GM12878 (cell line): ENCODE measurements at regions not wholly inside any gene's neighbourhood (a gene's known extent, or its start where the extent isn't known, plus 50 kb on each side); places are given as distances from the start of the nearest gene placed in this dataset.

Experiments used
- ATAC-seq: fragments of 200-7000 bp; cut with Tn5 transposase; 3 replicates; pipeline ENCODE4 v1.9.1; 2020; ENCODE audit warnings: mild to moderate bottlenecking, moderate library complexity
- BruUV-seq: library from RNA; stranded (reverse); fragments of 400-500 nt; replicated peaks from 2 replicates; lab custom pipeline; 2021; lab: Mats Ljungman, UMichigan
- CTCF ChIA-PET: fragments of 300-600 bp; sonication (Branson Sonifier 250); formaldehyde crosslinking; extraction: SDS; loops from one replicate; lab custom pipeline; 2021; ENCODE audit warnings: inconsistent platforms; lab: Yijun Ruan, JAX
- POLR2A ChIA-PET: fragments of 350-600 bp; formaldehyde crosslinking; extraction: SDS; loops from one replicate; lab custom pipeline; 2021; ENCODE audit warnings: inconsistent platforms; lab: Charles Lee
- RAD21 ChIA-PET: fragments of 300-600 bp; sonication (Branson Sonifier 250); formaldehyde crosslinking; loops from one replicate; lab custom pipeline; 2023; ENCODE audit warnings: antibody characterized with exemption; ENCODE audit not compliant: unreplicated experiment; lab: Charles Lee
- SMC1A ChIA-PET: fragments of 300-600 bp; sonication (Branson Sonifier 250); formaldehyde crosslinking; loops from one replicate; lab custom pipeline; 2023; ENCODE audit not compliant: unreplicated experiment, uncharacterized antibody; lab: Charles Lee
- DNase-seq: peaks from one replicate; pipeline ENCODE4 v3.0.0-alpha.2; 2011; ENCODE audit warnings: low read depth, low spot score
- FAIRE-seq: peaks from 3 replicates; lab custom pipeline; 2011; peaks lifted over from hg19 to GRCh38; lab: Jason Lieb, UNC
- H2AFZ ChIP-seq: 2 replicates; pipeline ENCODE4 v1.6.0; 2011; ENCODE audit warnings: low read depth, low read length, control low read depth; ENCODE audit not compliant: control insufficient read depth
- H3K27ac ChIP-seq: 2 replicates; pipeline ENCODE4 v1.5.1; 2011; ENCODE audit warnings: control low read depth; ENCODE audit not compliant: control insufficient read depth, insufficient read depth
- H3K27me3 ChIP-seq, 2 experiments: replicated peaks in 1 of 2; 2 replicates each; pipeline versions ENCODE4 v1.6.0 to v1.6.1; 2011; ENCODE audit warnings: low read length in 1 of 2; ENCODE audit not compliant: control insufficient read depth in 2 of 2, insufficient read depth in 2 of 2
- H3K36me3 ChIP-seq, 2 experiments: 2 replicates each; pipeline ENCODE4 v1.5.1; 2011; ENCODE audit warnings: low read length in 1 of 2; ENCODE audit not compliant: control insufficient read depth in 2 of 2, insufficient read depth in 2 of 2
- H3K4me1 ChIP-seq: 2 replicates; pipeline ENCODE4 v1.6.1; 2011; ENCODE audit warnings: mild to moderate bottlenecking, low read length, moderate library complexity, mixed read lengths; ENCODE audit not compliant: control insufficient read depth, insufficient read depth
- H3K4me2 ChIP-seq: 2 replicates; pipeline ENCODE4 v1.6.0; 2011; ENCODE audit warnings: control low read depth; ENCODE audit not compliant: control insufficient read depth, insufficient read depth
- H3K4me3 ChIP-seq: fragments of 200-600 bp; sonication (generic); 2 replicates; pipeline ENCODE4 v1.5.1; 2016
- H3K79me2 ChIP-seq: 2 replicates; pipeline ENCODE4 v1.6.0; 2011; ENCODE audit warnings: low read length; ENCODE audit not compliant: control insufficient read depth, insufficient read depth
- H3K9ac ChIP-seq: 2 replicates; pipeline ENCODE4 v1.8.0; 2011; ENCODE audit warnings: low read length, control low read depth, mixed read lengths; ENCODE audit not compliant: control insufficient read depth, insufficient read depth
- H3K9me3 ChIP-seq: replicated peaks from 3 replicates; pipeline ENCODE4 v1.5.1; 2011; ENCODE audit warnings: mild to moderate bottlenecking, low read length; ENCODE audit not compliant: control insufficient read depth, insufficient read depth
- H4K20me1 ChIP-seq: 2 replicates; pipeline ENCODE4 v1.6.0; 2011; ENCODE audit not compliant: control insufficient read depth, insufficient read depth
- BRCA1 ChIP-seq: IDR thresholded peaks from 2 replicates; pipeline ENCODE4 v1.6.1; 2011; ENCODE audit warnings: low read depth, low read length, improper control_type of control experiment
- CHD2 ChIP-seq: IDR thresholded peaks from 2 replicates; pipeline ENCODE4 v1.6.1; 2011; ENCODE audit warnings: low read depth, low read length, improper control_type of control experiment, borderline replicate concordance
- FOS ChIP-seq: IDR thresholded peaks from 3 replicates; pipeline ENCODE4 v1.6.1; 2011; ENCODE audit warnings: borderline replicate concordance; ENCODE audit not compliant: insufficient read length; ENCODE audit errors: extremely low read depth
- HDAC6 ChIP-seq: fragments of 200-600 bp; sonication (generic); IDR thresholded peaks from one replicate; pipeline ENCODE4 v1.8.0; 2017; ENCODE audit warnings: antibody characterized with exemption; ENCODE audit not compliant: unreplicated experiment
- IRF4 ChIP-seq: IDR thresholded peaks from 2 replicates; pipeline ENCODE4 v1.6.1; 2011; ENCODE audit warnings: low read depth, low read length
- KDM1A ChIP-seq: fragments of 200-600 bp; sonication (generic); IDR thresholded peaks from 2 replicates; pipeline ENCODE4 v1.6.1; 2016; ENCODE audit warnings: borderline replicate concordance
- POU2F2 ChIP-seq: IDR thresholded peaks from 3 replicates; pipeline ENCODE4 v1.6.1; 2011; ENCODE audit warnings: low read depth, mild to moderate bottlenecking, low read length, borderline replicate concordance
- RELA ChIP-seq: fragments of 450-650 bp; IDR thresholded peaks from 2 replicates; pipeline ENCODE4 v1.8.0; 2014; ENCODE audit warnings: borderline replicate concordance; ENCODE audit not compliant: partially characterized antibody
- TARDBP ChIP-seq: IDR thresholded peaks from 2 replicates; pipeline ENCODE4 v1.6.1; 2016; ENCODE audit warnings: borderline replicate concordance
- WGBS: methylation state at CpG from one replicate; pipeline ENCODE4 v1.1.6; 2016; ENCODE audit warnings: low lambda C conversion rate; ENCODE audit not compliant: insufficient replicate concordance, insufficient coverage; ENCODE audit errors: missing lambda C conversion rate; 5-methylcytosine and 5-hydroxymethylcytosine counted together
- in situ Hi-C: fragments of 300-500 bp; cut with MboI; formaldehyde crosslinking; loops from 9 replicates; pipeline ENCODE4 v1.14.3; 2018; ENCODE audit warnings: mixed read lengths
- intact Hi-C: fragments of 100-400 bp; cut with micrococcal nuclease; formaldehyde crosslinking; loops from one replicate; pipeline ENCODE4 v1.14.2; 2022; ENCODE audit not compliant: unreplicated experiment
- TF ChIP-seq, protein P1 (sequence below): IDR thresholded peaks from 2 replicates; pipeline ENCODE4 v1.6.1; 2011; ENCODE audit warnings: borderline replicate concordance, low read depth, mild to moderate bottlenecking, moderate library complexity, mixed read lengths, low read length; ENCODE audit not compliant: insufficient read depth; ENCODE audit errors: extremely low read length

- ChIA-PET SMC1A (no interaction called here), POLR2A (no interaction called here), CTCF (interaction anchor here (0.7 kb wide), 1 partner anchor 11 kb away, joined by 3 read pairs; no protein-coding TSS in a partner anchor), RAD21 (no interaction called here)
- Histone ChIP-seq H3K4me1 (no peaks in the 10 kb centered on the region), H3K79me2 (no peaks in the 10 kb centered on the region), H3K4me2 (no peak overlapping the region), H4K20me1 (no peaks in the 10 kb centered on the region), H3K9ac (no peak overlapping the region), H3K4me3 (no peak overlapping the region), H2AFZ (no peak overlapping the region), H3K36me3 (no peaks in the 10 kb centered on the region), H3K9me3 (no peaks in the 10 kb centered on the region), H3K27ac (no peak overlapping the region), H3K27me3 (no peaks in the 10 kb centered on the region)
- WGBS: 19% methylated on average over 3 of the region's 3 CpGs
- no peak for ATAC-seq
- in situ Hi-C loops: no loop called here
- no peak for TF ChIP-seq FOS
- TF ChIP-seq BRCA1: no peak
- TF ChIP-seq, protein P1, sequence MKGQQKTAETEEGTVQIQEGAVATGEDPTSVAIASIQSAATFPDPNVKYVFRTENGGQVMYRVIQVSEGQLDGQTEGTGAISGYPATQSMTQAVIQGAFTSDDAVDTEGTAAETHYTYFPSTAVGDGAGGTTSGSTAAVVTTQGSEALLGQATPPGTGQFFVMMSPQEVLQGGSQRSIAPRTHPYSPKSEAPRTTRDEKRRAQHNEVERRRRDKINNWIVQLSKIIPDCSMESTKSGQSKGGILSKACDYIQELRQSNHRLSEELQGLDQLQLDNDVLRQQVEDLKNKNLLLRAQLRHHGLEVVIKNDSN: no peak
- no peak for TF ChIP-seq IRF4
- TF ChIP-seq RELA: no peak
- no peak for TF ChIP-seq HDAC6
- no peak for TF ChIP-seq KDM1A
- no peak for TF ChIP-seq CHD2
- TF ChIP-seq TARDBP: no peak
- TF ChIP-seq POU2F2: no peak
- no TSS peak for BruUV-seq
- intact Hi-C loops: no loop called here
- no peak for FAIRE-seq
- DNase-seq: no peak
Measured at GRCh38 chr16:5479926-5480325, 382.3 kb upstream of the EEF2KMT start.
